GM12878 (cell line): ENCODE measurements at regions not wholly inside any gene's neighbourhood (a gene's known extent, or its start where the extent isn't known, plus 50 kb on each side); places are given as distances from the start of the nearest gene placed in this dataset.

Source experiments
- ATAC-seq: fragments of 200-7000 bp; cut with Tn5 transposase; 3 replicates; pipeline ENCODE4 v1.9.1; 2020; ENCODE audit warnings: mild to moderate bottlenecking, moderate library complexity
- BruUV-seq: library from RNA; stranded (reverse); fragments of 400-500 nt; replicated peaks from 2 replicates; lab custom pipeline; 2021; lab: Mats Ljungman, UMichigan
- CTCF ChIA-PET: fragments of 300-600 bp; sonication (Branson Sonifier 250); formaldehyde crosslinking; extraction: SDS; loops from one replicate; lab custom pipeline; 2021; ENCODE audit warnings: inconsistent platforms; lab: Yijun Ruan, JAX
- POLR2A ChIA-PET: fragments of 350-600 bp; formaldehyde crosslinking; extraction: SDS; loops from one replicate; lab custom pipeline; 2021; ENCODE audit warnings: inconsistent platforms; lab: Charles Lee
- RAD21 ChIA-PET: fragments of 300-600 bp; sonication (Branson Sonifier 250); formaldehyde crosslinking; loops from one replicate; lab custom pipeline; 2023; ENCODE audit warnings: antibody characterized with exemption; ENCODE audit not compliant: unreplicated experiment; lab: Charles Lee
- SMC1A ChIA-PET: fragments of 300-600 bp; sonication (Branson Sonifier 250); formaldehyde crosslinking; loops from one replicate; lab custom pipeline; 2023; ENCODE audit not compliant: unreplicated experiment, uncharacterized antibody; lab: Charles Lee
- DNase-seq: peaks from one replicate; pipeline ENCODE4 v3.0.0-alpha.2; 2011; ENCODE audit warnings: low read depth, low spot score
- FAIRE-seq: peaks from 3 replicates; lab custom pipeline; 2011; peaks lifted over from hg19 to GRCh38; lab: Jason Lieb, UNC
- H2AFZ ChIP-seq: 2 replicates; pipeline ENCODE4 v1.6.0; 2011; ENCODE audit warnings: low read depth, low read length, control low read depth; ENCODE audit not compliant: control insufficient read depth
- H3K27ac ChIP-seq: 2 replicates; pipeline ENCODE4 v1.5.1; 2011; ENCODE audit warnings: control low read depth; ENCODE audit not compliant: control insufficient read depth, insufficient read depth
- H3K27me3 ChIP-seq, 2 experiments: replicated peaks in 1 of 2; 2 replicates each; pipeline versions ENCODE4 v1.6.0 to v1.6.1; 2011; ENCODE audit warnings: low read length in 1 of 2; ENCODE audit not compliant: control insufficient read depth in 2 of 2, insufficient read depth in 2 of 2
- H3K36me3 ChIP-seq, 2 experiments: 2 replicates each; pipeline ENCODE4 v1.5.1; 2011; ENCODE audit warnings: low read length in 1 of 2; ENCODE audit not compliant: control insufficient read depth in 2 of 2, insufficient read depth in 2 of 2
- H3K4me1 ChIP-seq: 2 replicates; pipeline ENCODE4 v1.6.1; 2011; ENCODE audit warnings: mild to moderate bottlenecking, low read length, moderate library complexity, mixed read lengths; ENCODE audit not compliant: control insufficient read depth, insufficient read depth
- H3K4me2 ChIP-seq: 2 replicates; pipeline ENCODE4 v1.6.0; 2011; ENCODE audit warnings: control low read depth; ENCODE audit not compliant: control insufficient read depth, insufficient read depth
- H3K4me3 ChIP-seq: fragments of 200-600 bp; sonication (generic); 2 replicates; pipeline ENCODE4 v1.5.1; 2016
- H3K79me2 ChIP-seq: 2 replicates; pipeline ENCODE4 v1.6.0; 2011; ENCODE audit warnings: low read length; ENCODE audit not compliant: control insufficient read depth, insufficient read depth
- H3K9ac ChIP-seq: 2 replicates; pipeline ENCODE4 v1.8.0; 2011; ENCODE audit warnings: low read length, control low read depth, mixed read lengths; ENCODE audit not compliant: control insufficient read depth, insufficient read depth
- H3K9me3 ChIP-seq: replicated peaks from 3 replicates; pipeline ENCODE4 v1.5.1; 2011; ENCODE audit warnings: mild to moderate bottlenecking, low read length; ENCODE audit not compliant: control insufficient read depth, insufficient read depth
- H4K20me1 ChIP-seq: 2 replicates; pipeline ENCODE4 v1.6.0; 2011; ENCODE audit not compliant: control insufficient read depth, insufficient read depth
- ASH2L ChIP-seq: fragments of 300-600, 200-600 bp; sonication (generic); IDR thresholded peaks from 2 replicates; pipeline ENCODE4 v1.6.1; 2017; ENCODE audit warnings: low read depth, mild to moderate bottlenecking, borderline replicate concordance
- CHD2 ChIP-seq: IDR thresholded peaks from 2 replicates; pipeline ENCODE4 v1.6.1; 2011; ENCODE audit warnings: low read depth, low read length, improper control_type of control experiment, borderline replicate concordance
- DPF2 ChIP-seq: fragments of 450-650 bp; IDR thresholded peaks from 2 replicates; pipeline ENCODE4 v1.6.1; 2017; ENCODE audit warnings: mild to moderate bottlenecking
- HDGF ChIP-seq: fragments of 450-650 bp; IDR thresholded peaks from 2 replicates; pipeline ENCODE4 v1.6.1; 2016; ENCODE audit warnings: antibody characterized with exemption
- LARP7 ChIP-seq: fragments of 450-650 bp; IDR thresholded peaks from 2 replicates; pipeline ENCODE4 v1.6.1; 2017; ENCODE audit warnings: mild to moderate bottlenecking
- PAX5 ChIP-seq: IDR thresholded peaks from 2 replicates; pipeline ENCODE4 v1.6.1; 2011; ENCODE audit warnings: low read depth, low read length, borderline replicate concordance
- POLR2AphosphoS2 ChIP-seq: IDR thresholded peaks from 2 replicates; pipeline ENCODE4 v1.6.1; 2011; ENCODE audit warnings: low read depth, mild to moderate bottlenecking, low read length, improper control_type of control experiment, moderate library complexity
- SMARCA5 ChIP-seq: fragments of 450-650 bp; IDR thresholded peaks from 2 replicates; pipeline ENCODE4 v1.6.1; 2017; ENCODE audit warnings: mild to moderate bottlenecking
- WGBS: methylation state at CpG from one replicate; pipeline ENCODE4 v1.1.6; 2016; ENCODE audit warnings: low lambda C conversion rate; ENCODE audit not compliant: insufficient replicate concordance, insufficient coverage; ENCODE audit errors: missing lambda C conversion rate; 5-methylcytosine and 5-hydroxymethylcytosine counted together
- in situ Hi-C: fragments of 300-500 bp; cut with MboI; formaldehyde crosslinking; loops from 9 replicates; pipeline ENCODE4 v1.14.3; 2018; ENCODE audit warnings: mixed read lengths
- intact Hi-C: fragments of 100-400 bp; cut with micrococcal nuclease; formaldehyde crosslinking; loops from one replicate; pipeline ENCODE4 v1.14.2; 2022; ENCODE audit not compliant: unreplicated experiment
- TF ChIP-seq, protein P1 (sequence below): IDR thresholded peaks from 2 replicates; pipeline ENCODE4 v1.6.1; 2011; ENCODE audit warnings: mild to moderate bottlenecking, low read depth, low read length, moderate library complexity; ENCODE audit not compliant: insufficient replicate concordance
- TF ChIP-seq, protein P2 (sequence below): IDR thresholded peaks from 2 replicates; pipeline ENCODE4 v1.6.1; 2012; ENCODE audit warnings: low read depth, low read length, improper control_type of control experiment

GRCh38 chr10:61197057-61197456 is 253.1 kb upstream of the RHOBTB1 start:
- Histone ChIP-seq H3K79me2 (no peaks in the 10 kb centered on the region), H3K4me2 (no peak overlapping the region), H3K9me3 (no peaks in the 10 kb centered on the region; the same call in 2 of the 3 replicates), H3K27me3 (no peaks in the 10 kb centered on the region), H2AFZ (no peak overlapping the region), H3K36me3 (no peaks in the 10 kb centered on the region), H4K20me1 (no peaks in the 10 kb centered on the region), H3K4me3 (no peak overlapping the region), H3K4me1 (no peaks in the 10 kb centered on the region), H3K9ac (no peak overlapping the region), H3K27ac (no peak overlapping the region)
- DNase-seq (no peak), FAIRE-seq (no peak), ATAC-seq (no peak)
- CTCF ChIA-PET = interaction anchor here (1.0 kb wide), 1 partner anchor 10 kb away, joined by 3 read pairs; no protein-coding TSS in a partner anchor
- POLR2A ChIA-PET = no interaction called here
- TF ChIP-seq ASH2L (no peak), CHD2 (no peak), SMARCA5 (no peak), DPF2 (no peak), HDGF (no peak), LARP7 (no peak), PAX5 (no peak), POLR2AphosphoS2 (no peak)
- TF ChIP-seq, protein P1, sequence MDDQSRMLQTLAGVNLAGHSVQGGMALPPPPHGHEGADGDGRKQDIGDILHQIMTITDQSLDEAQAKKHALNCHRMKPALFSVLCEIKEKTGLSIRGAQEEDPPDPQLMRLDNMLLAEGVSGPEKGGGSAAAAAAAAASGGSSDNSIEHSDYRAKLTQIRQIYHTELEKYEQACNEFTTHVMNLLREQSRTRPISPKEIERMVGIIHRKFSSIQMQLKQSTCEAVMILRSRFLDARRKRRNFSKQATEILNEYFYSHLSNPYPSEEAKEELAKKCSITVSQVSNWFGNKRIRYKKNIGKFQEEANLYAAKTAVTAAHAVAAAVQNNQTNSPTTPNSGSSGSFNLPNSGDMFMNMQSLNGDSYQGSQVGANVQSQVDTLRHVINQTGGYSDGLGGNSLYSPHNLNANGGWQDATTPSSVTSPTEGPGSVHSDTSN = no peak
- TF ChIP-seq, protein P2, sequence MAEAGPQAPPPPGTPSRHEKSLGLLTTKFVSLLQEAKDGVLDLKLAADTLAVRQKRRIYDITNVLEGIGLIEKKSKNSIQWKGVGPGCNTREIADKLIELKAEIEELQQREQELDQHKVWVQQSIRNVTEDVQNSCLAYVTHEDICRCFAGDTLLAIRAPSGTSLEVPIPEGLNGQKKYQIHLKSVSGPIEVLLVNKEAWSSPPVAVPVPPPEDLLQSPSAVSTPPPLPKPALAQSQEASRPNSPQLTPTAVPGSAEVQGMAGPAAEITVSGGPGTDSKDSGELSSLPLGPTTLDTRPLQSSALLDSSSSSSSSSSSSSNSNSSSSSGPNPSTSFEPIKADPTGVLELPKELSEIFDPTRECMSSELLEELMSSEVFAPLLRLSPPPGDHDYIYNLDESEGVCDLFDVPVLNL = no peak
- SMC1A ChIA-PET = no interaction called here
- WGBS = 0% methylated on average over 1 of the region's 1 CpG
- no TSS peak for BruUV-seq
- in situ Hi-C loops (no loop called here), intact Hi-C loops (no loop called here)
- RAD21 ChIA-PET = no interaction called here
